GM21529 (cell line): ENCODE measurements at regions not wholly inside any gene's neighbourhood (a gene's known extent, or its start where the extent isn't known, plus 50 kb on each side); places are given as distances from the start of the nearest gene placed in this dataset.
"Not testable (repeated sequence)": the region's sequence is repeated elsewhere in the genome, so short reads cannot be mapped to it uniquely, and the experiment has no call there.

Source experiments
- ATAC-seq: cut with Tn5 transposase; IDR thresholded peaks from one replicate; pipeline ENCODE4 v1.9.1; 2021; ENCODE audit not compliant: unreplicated experiment

GRCh38 chr6:113017353-113017752, 670.2 kb downstream of the RFPL4B start:
- no peak for ATAC-seq

GRCh38 chr6:113018351-113019151, 671.4 kb downstream of the RFPL4B start:
- ATAC-seq = no peak

- no peak for ATAC-seq
These were observed 672.0 kb downstream of the RFPL4B start for GRCh38 chr6:113019176-113019575.

GRCh38 chr6:113027780-113028179, 680.6 kb downstream of the RFPL4B start:
- ATAC-seq = no peak

- not testable (repeated sequence) for ATAC-seq
These were observed 682.0 kb downstream of the RFPL4B start for GRCh38 chr6:113029161-113029560.

- ATAC-seq = no peak
These were observed 684.6 kb downstream of the RFPL4B start for GRCh38 chr6:113031591-113032238.

- no peak for ATAC-seq
These were observed 691.9 kb downstream of the RFPL4B start for GRCh38 chr6:113039005-113039404.

GRCh38 chr6:113047148-113047547, 700.0 kb downstream of the RFPL4B start:
- no peak for ATAC-seq

GRCh38 chr6:113047932-113048331, 700.8 kb downstream of the RFPL4B start:
- ATAC-seq = no peak

- no peak for ATAC-seq
These were observed 701.6 kb downstream of the RFPL4B start for GRCh38 chr6:113048741-113049140.

GRCh38 chr6:113049190-113049589, 702.1 kb downstream of the RFPL4B start:
- no peak for ATAC-seq

- ATAC-seq = no peak
These were observed 703.1 kb downstream of the RFPL4B start for GRCh38 chr6:113050010-113050858.

- no peak for ATAC-seq
These were observed 703.8 kb downstream of the RFPL4B start for GRCh38 chr6:113050979-113051378.

- no peak for ATAC-seq
These were observed 705.4 kb downstream of the RFPL4B start for GRCh38 chr6:113052506-113052905.

- no peak for ATAC-seq
These were observed 707.9 kb downstream of the RFPL4B start for GRCh38 chr6:113055061-113055460.

- no peak for ATAC-seq
These were observed 708.9 kb downstream of the RFPL4B start for GRCh38 chr6:113055998-113056397.

GRCh38 chr6:113057567-113058053, 710.5 kb downstream of the RFPL4B start:
- no peak for ATAC-seq

GRCh38 chr6:113060664-113061063, 713.5 kb downstream of the RFPL4B start:
- no peak for ATAC-seq

- no peak for ATAC-seq
These were observed 718.5 kb downstream of the RFPL4B start for GRCh38 chr6:113065611-113066010.

GRCh38 chr6:113067612-113068275, 720.6 kb downstream of the RFPL4B start:
- ATAC-seq = no peak

- ATAC-seq = no peak
These were observed 721.4 kb downstream of the RFPL4B start for GRCh38 chr6:113068570-113068969.
